WTC11 (cell line): ENCODE measurements at regions not wholly inside any gene's neighbourhood (a gene's known extent, or its start where the extent isn't known, plus 50 kb on each side); places are given as distances from the start of the nearest gene placed in this dataset.

ENCODE experiments used
- ATAC-seq: fragments of 200-7000 bp; cut with Tn5 transposase; 2 replicates; pipeline ENCODE4 v1.10.0; 2021; ENCODE audit warnings: mild to moderate bottlenecking, moderate library complexity
- CTCF ChIA-PET: fragments of 300-600 bp; sonication (Branson Sonifier 250); formaldehyde crosslinking; loops from one replicate; lab custom pipeline; 2021; ENCODE audit warnings: antibody characterized with exemption; lab: Charles Lee
- POLR2A ChIA-PET: fragments of 350-600 bp; sonication (Branson Sonifier 250); formaldehyde crosslinking; loops from one replicate; lab custom pipeline; 2021; ENCODE audit warnings: antibody characterized with exemption; lab: Charles Lee
- DNase-seq: peaks from one replicate; pipeline ENCODE4 v3.0.0; 2021; ENCODE audit warnings: low spot score
- H3K27ac Mint-ChIP-seq: 2 replicates; pipeline ENCODE4 v1.8.0; 2021; ENCODE audit warnings: mixed read lengths
- H3K27me3 Mint-ChIP-seq: 2 replicates; pipeline ENCODE4 v1.8.0; 2021; ENCODE audit warnings: low read depth, mild to moderate bottlenecking, moderate library complexity, mixed read lengths
- H3K36me3 Mint-ChIP-seq: 2 replicates; pipeline ENCODE4 v1.8.0; 2021; ENCODE audit warnings: mixed read lengths
- H3K4me1 Mint-ChIP-seq: 2 replicates; pipeline ENCODE4 v1.8.0; 2022; ENCODE audit warnings: mixed read lengths
- H3K4me3 Mint-ChIP-seq: 2 replicates; pipeline ENCODE4 v1.8.0; 2021; ENCODE audit warnings: mild to moderate bottlenecking, moderate library complexity, mixed read lengths
- H3K9me3 Mint-ChIP-seq: 2 replicates; pipeline ENCODE4 v1.8.0; 2021; ENCODE audit warnings: mixed read lengths
- AFF4 ChIP-seq: sonication (generic); formaldehyde crosslinking; IDR thresholded peaks from 2 replicates; pipeline ENCODE4 v1.8.1; 2023; ENCODE audit warnings: mild to moderate bottlenecking, missing genetic modification reagents, borderline replicate concordance
- ATF3 ChIP-seq: sonication (generic); formaldehyde crosslinking; conservative IDR thresholded peaks from 2 replicates; pipeline ENCODE4 v1.8.1; 2022; ENCODE audit warnings: mild to moderate bottlenecking, missing genetic modification reagents
- CREM ChIP-seq: sonication (generic); formaldehyde crosslinking; IDR thresholded peaks from 2 replicates; pipeline ENCODE4 v1.8.1; 2022; ENCODE audit warnings: mild to moderate bottlenecking, missing genetic modification reagents, moderate library complexity
- E2F1 ChIP-seq: sonication (generic); formaldehyde crosslinking; IDR thresholded peaks from 2 replicates; pipeline ENCODE4 v1.8.0; 2022; ENCODE audit warnings: mild to moderate bottlenecking, missing genetic modification reagents
- ETV6 ChIP-seq: sonication (generic); formaldehyde crosslinking; IDR thresholded peaks from 2 replicates; pipeline ENCODE4 v1.8.1; 2022; ENCODE audit warnings: mild to moderate bottlenecking, missing genetic modification reagents
- GABPB1 ChIP-seq: sonication (generic); formaldehyde crosslinking; IDR thresholded peaks from 2 replicates; pipeline ENCODE4 v1.8.1; 2023; ENCODE audit warnings: mild to moderate bottlenecking, missing genetic modification reagents
- JAZF1 ChIP-seq: fragments of 250-450 bp; sonication (Bioruptor Pico); IDR thresholded peaks from 2 replicates; pipeline ENCODE4 v1.9.0; 2021; ENCODE audit warnings: moderate library complexity, mild to moderate bottlenecking, inconsistent platforms
- NFE2L1 ChIP-seq: sonication (generic); formaldehyde crosslinking; IDR thresholded peaks from 2 replicates; pipeline ENCODE4 v1.8.1; 2023; ENCODE audit warnings: missing genetic modification reagents
- RORB ChIP-seq: fragments of 250-450 bp; sonication (Bioruptor Pico); IDR thresholded peaks from 2 replicates; pipeline ENCODE4 v1.9.0; 2021; ENCODE audit warnings: mild to moderate bottlenecking
- SMAD3 ChIP-seq: sonication (generic); formaldehyde crosslinking; IDR thresholded peaks from 2 replicates; pipeline ENCODE4 v1.8.0; 2022; ENCODE audit warnings: missing genetic modification reagents, mild to moderate bottlenecking, borderline replicate concordance
- SOX15 ChIP-seq: fragments of 250-450 bp; sonication (Bioruptor Pico); IDR thresholded peaks from 2 replicates; pipeline ENCODE4 v1.9.0; 2021; ENCODE audit warnings: mild to moderate bottlenecking
- TP53 ChIP-seq: sonication (generic); formaldehyde crosslinking; IDR thresholded peaks from 2 replicates; pipeline ENCODE4 v1.8.1; 2023; ENCODE audit warnings: mild to moderate bottlenecking, missing genetic modification reagents
- ZNF121 ChIP-seq: sonication (generic); formaldehyde crosslinking; IDR thresholded peaks from 2 replicates; pipeline ENCODE4 v1.8.0; 2023; ENCODE audit warnings: missing genetic modification reagents
- TF ChIP-seq, protein P1 (sequence below): sonication (generic); formaldehyde crosslinking; IDR thresholded peaks from 2 replicates; pipeline ENCODE4 v1.8.1; 2023; ENCODE audit warnings: mild to moderate bottlenecking, missing genetic modification reagents
- TF ChIP-seq, protein P2 (sequence below): sonication (generic); formaldehyde crosslinking; IDR thresholded peaks from 2 replicates; pipeline ENCODE4 v1.8.1; 2022; ENCODE audit warnings: low read depth, missing genetic modification reagents, borderline replicate concordance

DNA sequence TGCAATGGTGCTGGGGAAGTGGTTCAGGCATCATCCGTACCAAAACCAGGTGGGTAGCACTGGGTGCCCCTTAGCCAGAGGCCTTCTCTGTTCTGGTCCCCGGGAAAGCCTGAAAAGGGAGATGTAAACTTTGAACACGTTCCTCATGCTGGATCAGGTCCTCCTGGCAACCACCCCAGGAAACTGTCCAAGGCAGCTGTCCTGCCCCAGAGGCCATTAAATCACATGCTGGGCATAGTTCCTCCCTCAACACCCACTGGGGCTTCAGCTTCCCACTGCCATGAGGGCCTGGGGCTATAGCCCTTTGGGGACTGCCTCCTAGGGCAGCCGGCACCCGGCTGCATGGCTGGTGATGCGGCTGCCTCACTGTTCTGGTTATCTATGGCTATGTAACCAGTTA lies 228.9 kb upstream of the MVB12B start (continued):
- TF ChIP-seq AFF4, result no peak

- H3K27ac Mint-ChIP-seq, result no peak overlapping the region
- TF ChIP-seq AFF4 (no peak), ZNF121 (CRISPR knock-in tag) (no peak), ETV6 (CRISPR knock-in tag) (no peak), GABPB1 (no peak), TP53 (CRISPR knock-in tag) (no peak), RORB (CRISPR knock-in tag) (no peak), CREM (CRISPR knock-in tag) (no peak), JAZF1 (no peak), SMAD3 (CRISPR knock-in tag) (no peak), SOX15 (CRISPR knock-in tag) (no peak), ATF3 (CRISPR knock-in tag) (no peak), NFE2L1 (CRISPR knock-in tag) (no peak), E2F1 (CRISPR knock-in tag) (no peak)
- TF ChIP-seq, protein P1, sequence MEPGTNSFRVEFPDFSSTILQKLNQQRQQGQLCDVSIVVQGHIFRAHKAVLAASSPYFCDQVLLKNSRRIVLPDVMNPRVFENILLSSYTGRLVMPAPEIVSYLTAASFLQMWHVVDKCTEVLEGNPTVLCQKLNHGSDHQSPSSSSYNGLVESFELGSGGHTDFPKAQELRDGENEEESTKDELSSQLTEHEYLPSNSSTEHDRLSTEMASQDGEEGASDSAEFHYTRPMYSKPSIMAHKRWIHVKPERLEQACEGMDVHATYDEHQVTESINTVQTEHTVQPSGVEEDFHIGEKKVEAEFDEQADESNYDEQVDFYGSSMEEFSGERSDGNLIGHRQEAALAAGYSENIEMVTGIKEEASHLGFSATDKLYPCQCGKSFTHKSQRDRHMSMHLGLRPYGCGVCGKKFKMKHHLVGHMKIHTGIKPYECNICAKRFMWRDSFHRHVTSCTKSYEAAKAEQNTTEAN (CRISPR knock-in tag), result no peak
- TF ChIP-seq, protein P2, sequence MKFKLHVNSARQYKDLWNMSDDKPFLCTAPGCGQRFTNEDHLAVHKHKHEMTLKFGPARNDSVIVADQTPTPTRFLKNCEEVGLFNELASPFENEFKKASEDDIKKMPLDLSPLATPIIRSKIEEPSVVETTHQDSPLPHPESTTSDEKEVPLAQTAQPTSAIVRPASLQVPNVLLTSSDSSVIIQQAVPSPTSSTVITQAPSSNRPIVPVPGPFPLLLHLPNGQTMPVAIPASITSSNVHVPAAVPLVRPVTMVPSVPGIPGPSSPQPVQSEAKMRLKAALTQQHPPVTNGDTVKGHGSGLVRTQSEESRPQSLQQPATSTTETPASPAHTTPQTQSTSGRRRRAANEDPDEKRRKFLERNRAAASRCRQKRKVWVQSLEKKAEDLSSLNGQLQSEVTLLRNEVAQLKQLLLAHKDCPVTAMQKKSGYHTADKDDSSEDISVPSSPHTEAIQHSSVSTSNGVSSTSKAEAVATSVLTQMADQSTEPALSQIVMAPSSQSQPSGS (CRISPR knock-in tag), result no peak
- H3K4me3 Mint-ChIP-seq, result no peak overlapping the region
- no peaks in the 10 kb centered on the region for H3K4me1 Mint-ChIP-seq
- peaks cover 5% of the 10 kb centered on the region for H3K9me3 Mint-ChIP-seq
- ChIA-PET CTCF (no interaction called here), POLR2A (no interaction called here)
- no peaks in the 10 kb centered on the region for H3K36me3 Mint-ChIP-seq
- ATAC-seq (no peak), DNase-seq (no peak)
- peaks cover 5% of the 10 kb centered on the region; the same call in 1 of the 2 replicates for H3K27me3 Mint-ChIP-seq
Measured at GRCh38 chr9:126106404-126106803, 220.2 kb upstream of the MVB12B start.
